Vagina (tissue), 2 donors: ENCODE measurements at regions not wholly inside any gene's neighbourhood (a gene's known extent, or its start where the extent isn't known, plus 50 kb on each side); places are given as distances from the start of the nearest gene placed in this dataset.

Experiments used
- DNase-seq, 2 donors: peaks; one replicate each; pipeline ENCODE4 v3.0.0-alpha.2; 2017; ENCODE audit errors: extremely low spot score in 2 of 2
- H3K27ac ChIP-seq: fragments of 200-600 bp; sonication (generic); one replicate; pipeline ENCODE4 v1.5.1; 2019
- H3K27me3 ChIP-seq: fragments of 200-600 bp; sonication (generic); one replicate; pipeline ENCODE4 v1.5.1; 2019
- H3K36me3 ChIP-seq, 2 donors: fragments of 200-600 bp; sonication (generic); one replicate each; pipeline ENCODE4 v1.5.1; 2017 to 2019
- H3K4me1 ChIP-seq: fragments of 200-600 bp; sonication (generic); one replicate; pipeline ENCODE4 v1.5.1; 2019
- H3K4me3 ChIP-seq, 2 donors: fragments of 200-600 bp; sonication (generic); 1 replicate in 1 of 2; 2 replicates in 1 of 2; pipeline ENCODE4 v1.5.1; 2016 to 2019
- H3K9me3 ChIP-seq: fragments of 200-600 bp; sonication (generic); one replicate; pipeline ENCODE4 v1.5.1; 2019
- POLR2A ChIP-seq, 2 donors: fragments of 450-650 bp; IDR thresholded peaks; one replicate each; pipeline ENCODE4 v1.6.1; 2017; ENCODE audit warnings: antibody characterized with exemption in 2 of 2, mild to moderate bottlenecking in 2 of 2, moderate library complexity in 2 of 2
- POLR2AphosphoS5 ChIP-seq, 2 donors: sonication (generic); formaldehyde crosslinking; IDR thresholded peaks; one replicate each; pipeline ENCODE4 v1.9.0; 2017; ENCODE audit warnings: antibody characterized with exemption in 2 of 2, mild to moderate bottlenecking in 2 of 2, low read depth in 1 of 2; ENCODE audit not compliant: insufficient read depth in 1 of 2
- intact Hi-C: fragments of 100-400 bp; cut with DNase I; formaldehyde crosslinking; loops from one replicate; pipeline ENCODE4 v1.15.1; 2023
- TF ChIP-seq, protein P1 (sequence below), 3 experiments: fragments of 450-650 bp in 2 of 3; fragments of 200-600 bp in 1 of 3; sonication (generic) in 1 of 3; IDR thresholded peaks; one replicate each; pipeline ENCODE4 v1.5.1; 2017 to 2019; ENCODE audit warnings: antibody characterized with exemption in 3 of 3, mild to moderate bottlenecking in 2 of 3, moderate library complexity in 2 of 3

- TF ChIP-seq POLR2A (IDR thresholded peaks at IDR 0.05) (no peak), POLR2AphosphoS5 (IDR thresholded peaks at IDR 0.05; ENCODE audit: insufficient read depth in 1 of 2, low read depth in 1 of 2) (no peak)
- TF ChIP-seq, protein P1, sequence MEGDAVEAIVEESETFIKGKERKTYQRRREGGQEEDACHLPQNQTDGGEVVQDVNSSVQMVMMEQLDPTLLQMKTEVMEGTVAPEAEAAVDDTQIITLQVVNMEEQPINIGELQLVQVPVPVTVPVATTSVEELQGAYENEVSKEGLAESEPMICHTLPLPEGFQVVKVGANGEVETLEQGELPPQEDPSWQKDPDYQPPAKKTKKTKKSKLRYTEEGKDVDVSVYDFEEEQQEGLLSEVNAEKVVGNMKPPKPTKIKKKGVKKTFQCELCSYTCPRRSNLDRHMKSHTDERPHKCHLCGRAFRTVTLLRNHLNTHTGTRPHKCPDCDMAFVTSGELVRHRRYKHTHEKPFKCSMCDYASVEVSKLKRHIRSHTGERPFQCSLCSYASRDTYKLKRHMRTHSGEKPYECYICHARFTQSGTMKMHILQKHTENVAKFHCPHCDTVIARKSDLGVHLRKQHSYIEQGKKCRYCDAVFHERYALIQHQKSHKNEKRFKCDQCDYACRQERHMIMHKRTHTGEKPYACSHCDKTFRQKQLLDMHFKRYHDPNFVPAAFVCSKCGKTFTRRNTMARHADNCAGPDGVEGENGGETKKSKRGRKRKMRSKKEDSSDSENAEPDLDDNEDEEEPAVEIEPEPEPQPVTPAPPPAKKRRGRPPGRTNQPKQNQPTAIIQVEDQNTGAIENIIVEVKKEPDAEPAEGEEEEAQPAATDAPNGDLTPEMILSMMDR (IDR thresholded peaks at IDR 0.05): no peak
- H3K4me1 ChIP-seq: no peaks in the 10 kb centered on the region
- H3K36me3 ChIP-seq: no peaks in the 10 kb centered on the region
- intact Hi-C loops: no loop called here
- H3K27ac ChIP-seq: no peak overlapping the region
- no peak overlapping the region for H3K4me3 ChIP-seq
- no peaks in the 10 kb centered on the region for H3K9me3 ChIP-seq
- H3K27me3 ChIP-seq: no peaks in the 10 kb centered on the region
- no peak for DNase-seq
Observed at GRCh38 chr10:78223088-78223487, 189.4 kb downstream of the RPS24 start.

DNA sequence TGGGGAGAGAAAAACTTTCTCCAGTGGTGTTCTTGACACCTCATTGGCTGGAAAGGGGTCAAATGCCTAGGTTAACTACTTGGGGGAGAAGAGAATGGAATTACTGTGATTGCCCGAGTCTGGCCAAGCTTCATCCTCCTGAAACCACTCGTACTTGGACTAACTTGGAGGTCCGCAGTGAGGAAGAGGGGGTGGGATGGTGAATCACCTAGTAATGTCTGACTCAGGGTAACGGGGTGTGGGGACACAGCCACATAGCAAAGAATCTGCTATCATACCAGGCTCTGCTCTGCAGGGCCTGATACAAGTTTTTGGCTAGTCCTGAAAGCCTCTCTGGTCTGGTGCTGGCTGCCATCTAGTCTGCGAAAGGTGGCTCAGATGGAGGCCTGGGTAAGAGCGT is 190.9 kb downstream of the RPS24 start:
- no peak for DNase-seq
- no peaks in the 10 kb centered on the region for H3K36me3 ChIP-seq
- intact Hi-C loops: no loop called here
- no peak overlapping the region for H3K4me3 ChIP-seq
- no peaks in the 10 kb centered on the region for H3K9me3 ChIP-seq
- no peak overlapping the region for H3K27ac ChIP-seq
- H3K27me3 ChIP-seq: no peaks in the 10 kb centered on the region
- TF ChIP-seq POLR2AphosphoS5 (IDR thresholded peaks at IDR 0.05; ENCODE audit: insufficient read depth in 1 of 2, low read depth in 1 of 2) (no peak), POLR2A (IDR thresholded peaks at IDR 0.05) (no peak)
- TF ChIP-seq, protein P1 (IDR thresholded peaks at IDR 0.05): no peak
- H3K4me1 ChIP-seq: no peaks in the 10 kb centered on the region

DNA sequence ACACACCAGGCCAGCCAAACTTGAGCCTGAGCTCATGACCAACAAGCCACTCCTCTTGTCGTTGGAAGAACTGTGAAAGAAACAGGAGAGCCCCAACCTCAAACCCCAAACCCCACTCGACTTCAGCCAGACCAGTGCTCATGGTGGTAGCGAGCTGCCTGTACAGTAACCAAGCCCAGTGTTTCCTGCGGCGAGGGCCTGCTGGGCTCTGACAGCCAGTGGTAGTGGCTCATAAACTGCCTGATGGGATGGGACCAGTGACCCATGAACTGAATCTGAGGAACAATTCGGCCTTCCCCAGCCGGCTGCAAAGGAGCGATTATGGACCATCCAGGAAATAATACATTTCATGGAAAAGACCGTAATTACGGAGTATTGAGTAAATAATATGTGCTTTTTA is 191.9 kb downstream of the RPS24 start:
- TF ChIP-seq POLR2AphosphoS5 (IDR thresholded peaks at IDR 0.05; ENCODE audit: insufficient read depth in 1 of 2, low read depth in 1 of 2) (no peak), POLR2A (IDR thresholded peaks at IDR 0.05) (no peak)
- TF ChIP-seq, protein P1 (IDR thresholded peaks at IDR 0.05): no peak
- intact Hi-C loops: no loop called here
- Histone ChIP-seq H3K4me1 (no peaks in the 10 kb centered on the region), H3K4me3 (no peak overlapping the region), H3K9me3 (no peaks in the 10 kb centered on the region), H3K36me3 (no peaks in the 10 kb centered on the region), H3K27ac (no peak overlapping the region), H3K27me3 (no peaks in the 10 kb centered on the region)
- DNase-seq: no peak

DNA sequence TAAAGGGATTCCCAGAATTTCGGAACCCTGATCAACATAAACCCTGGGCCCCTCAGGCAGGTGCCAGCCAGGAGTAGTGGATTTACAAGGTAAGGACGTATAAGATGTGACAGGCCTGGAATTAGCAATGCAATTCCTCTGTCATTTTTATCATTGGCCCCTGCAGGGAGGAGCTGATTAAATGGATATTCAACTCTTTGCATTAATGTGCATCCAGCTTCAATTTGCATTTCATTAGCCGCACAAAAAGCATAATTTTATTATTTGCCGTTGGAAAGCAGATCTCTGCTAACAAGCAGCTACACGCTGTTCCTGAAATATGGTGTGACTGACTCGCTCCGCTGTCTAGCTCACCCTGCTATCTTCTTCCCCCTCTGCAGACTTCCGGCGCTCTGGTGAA is 195.8 kb downstream of the RPS24 start:
- H3K36me3 ChIP-seq: no peaks in the 10 kb centered on the region
- H3K4me1 ChIP-seq: no peaks in the 10 kb centered on the region
- H3K27me3 ChIP-seq: no peaks in the 10 kb centered on the region
- H3K27ac ChIP-seq: no peak overlapping the region
- H3K9me3 ChIP-seq: no peaks in the 10 kb centered on the region
- TF ChIP-seq POLR2AphosphoS5 (IDR thresholded peaks at IDR 0.05; ENCODE audit: insufficient read depth in 1 of 2, low read depth in 1 of 2) (no peak), POLR2A (IDR thresholded peaks at IDR 0.05) (no peak)
- TF ChIP-seq, protein P1 (IDR thresholded peaks at IDR 0.05): no peak
- DNase-seq: no peak
- intact Hi-C loops: no loop called here
- H3K4me3 ChIP-seq: no peak overlapping the region

DNA sequence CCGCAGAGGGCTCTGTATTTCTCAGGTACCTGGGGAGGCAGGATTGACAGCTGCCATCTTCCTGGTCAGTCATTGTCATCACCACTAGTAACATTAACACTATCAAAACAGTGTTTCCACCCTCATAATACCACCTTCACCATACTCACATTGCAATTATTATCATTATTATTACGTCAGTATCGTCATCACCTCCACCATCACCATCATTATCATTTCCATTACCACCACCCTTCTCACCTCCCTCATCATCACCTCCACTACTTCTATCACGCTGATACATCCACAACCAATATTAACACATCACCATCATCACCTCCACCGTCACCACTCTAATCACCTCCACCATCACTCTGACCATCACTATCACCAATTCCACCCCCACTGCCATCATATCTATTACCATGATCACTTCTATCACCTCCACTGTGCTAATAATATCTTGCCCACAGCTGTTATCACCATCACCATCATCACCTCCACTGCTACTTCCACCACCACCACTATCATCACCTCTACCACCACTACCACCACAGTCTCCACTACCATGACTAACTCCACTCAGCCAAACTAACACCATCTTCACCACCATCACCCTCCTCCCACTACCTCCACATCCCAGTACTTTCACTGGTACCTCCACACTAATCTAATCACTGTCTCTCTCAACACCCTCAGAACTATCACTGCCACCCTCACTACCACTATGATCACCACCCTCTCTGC is 196.4 kb downstream of the RPS24 start:
- H3K27me3 ChIP-seq: no peaks in the 10 kb centered on the region
- TF ChIP-seq POLR2A (IDR thresholded peaks at IDR 0.05) (no peak), POLR2AphosphoS5 (IDR thresholded peaks at IDR 0.05; ENCODE audit: insufficient read depth in 1 of 2, low read depth in 1 of 2) (no peak)
- TF ChIP-seq, protein P1 (IDR thresholded peaks at IDR 0.05): no peak
- no peaks in the 10 kb centered on the region for H3K9me3 ChIP-seq
- intact Hi-C loops: no loop called here
- no peak overlapping the region for H3K27ac ChIP-seq
- no peak overlapping the region for H3K4me3 ChIP-seq
- DNase-seq: no peak
- H3K36me3 ChIP-seq: no peaks in the 10 kb centered on the region
- no peaks in the 10 kb centered on the region for H3K4me1 ChIP-seq
